SJSA1 (cell line): ENCODE measurements at regions not wholly inside any gene's neighbourhood (a gene's known extent, or its start where the extent isn't known, plus 50 kb on each side); places are given as distances from the start of the nearest gene placed in this dataset.
"Not testable (repeated sequence)": the region's sequence is repeated elsewhere in the genome, so short reads cannot be mapped to it uniquely, and the experiment has no call there.

Experiments used
- DNase-seq, 2 experiments: peaks; one replicate each; pipeline ENCODE4 v3.0.0-alpha.2; 2015 to 2020; ENCODE audit warnings: low spot score in 2 of 2, low read depth in 1 of 2
- H3K27ac ChIP-seq: fragments of 250-450 bp; sonication (Bioruptor Pico); 2 replicates; pipeline ENCODE4 v1.5.1; 2020; ENCODE audit warnings: mild to moderate bottlenecking, moderate library complexity
- H3K27me3 ChIP-seq: fragments of 250-450 bp; sonication (Bioruptor Pico); replicated peaks from 2 replicates; pipeline ENCODE4 v1.5.1; 2020; ENCODE audit warnings: mild to moderate bottlenecking, moderate library complexity
- H3K36me3 ChIP-seq: fragments of 250-450 bp; sonication (Bioruptor Pico); 2 replicates; pipeline ENCODE4 v1.5.1; 2020; ENCODE audit warnings: mild to moderate bottlenecking
- H3K4me1 ChIP-seq: fragments of 250-450 bp; sonication (Bioruptor Pico); replicated peaks from 2 replicates; pipeline ENCODE4 v1.6.1; 2021; ENCODE audit warnings: mild to moderate bottlenecking
- H3K4me3 ChIP-seq: fragments of 250-450 bp; sonication (Bioruptor Pico); 2 replicates; pipeline ENCODE4 v1.5.1; 2020; ENCODE audit warnings: mild to moderate bottlenecking
- H3K9me3 ChIP-seq: fragments of 250-450 bp; sonication (Bioruptor Pico); replicated peaks from 2 replicates; pipeline ENCODE4 v1.5.1; 2020; ENCODE audit warnings: mild to moderate bottlenecking

DNA sequence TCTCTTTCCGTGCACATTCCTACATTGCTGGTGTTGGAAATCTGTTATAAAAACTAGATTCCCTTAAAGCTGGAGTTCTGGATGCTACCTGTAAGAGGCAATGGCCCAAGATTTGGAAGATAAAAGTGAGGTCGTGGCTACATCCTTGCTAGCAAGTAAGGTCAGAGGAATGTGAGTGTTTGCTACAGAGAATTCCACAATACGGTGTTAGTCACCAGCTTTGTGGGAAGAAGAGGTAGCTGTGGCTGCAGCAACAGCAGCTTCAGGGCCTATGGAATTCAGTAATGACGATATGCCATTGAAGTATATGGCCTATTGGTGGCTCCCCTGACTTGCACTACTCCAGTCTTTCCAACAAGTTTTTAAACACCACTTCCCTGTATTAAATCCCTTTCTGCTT, 227.7 kb upstream of the TMEM260 start:
- peaks cover 15% of the 10 kb centered on the region for H3K4me1 ChIP-seq
- DNase-seq: peak; percentile 56 to 66
- H3K27me3 ChIP-seq: no peaks in the 10 kb centered on the region
- peak overlapping the region; percentile 14; the same call in 1 of the 2 replicates for H3K27ac ChIP-seq
- no peaks in the 10 kb centered on the region for H3K9me3 ChIP-seq
- H3K4me3 ChIP-seq: no peak overlapping the region
- no peaks in the 10 kb centered on the region; the same call in 1 of the 2 replicates for H3K36me3 ChIP-seq

DNA sequence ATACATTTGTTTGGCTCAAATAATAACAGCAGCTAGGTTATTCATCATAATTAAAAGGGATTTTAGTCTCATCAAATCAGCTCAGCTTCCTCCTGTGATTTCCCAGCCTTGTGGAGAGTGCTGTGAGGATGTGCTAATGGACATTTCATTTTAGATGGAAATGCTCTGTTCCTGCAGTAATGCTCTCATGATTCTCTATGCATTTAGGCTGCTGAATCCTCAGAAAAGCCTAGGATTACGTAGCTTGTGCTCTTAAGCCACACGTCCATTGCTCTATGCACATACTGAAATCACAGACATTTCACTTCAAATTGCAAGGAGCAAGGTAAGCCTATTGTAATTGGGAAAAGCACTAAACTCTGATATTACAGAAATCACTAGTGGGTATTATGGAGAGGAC, 226.6 kb upstream of the TMEM260 start:
- Histone ChIP-seq H3K9me3 (no peaks in the 10 kb centered on the region), H3K36me3 (no peaks in the 10 kb centered on the region; the same call in 1 of the 2 replicates), H3K27ac (no peak overlapping the region), H3K4me1 (peaks cover 15% of the 10 kb centered on the region), H3K27me3 (no peaks in the 10 kb centered on the region), H3K4me3 (no peak overlapping the region)
- no peak for DNase-seq

DNA sequence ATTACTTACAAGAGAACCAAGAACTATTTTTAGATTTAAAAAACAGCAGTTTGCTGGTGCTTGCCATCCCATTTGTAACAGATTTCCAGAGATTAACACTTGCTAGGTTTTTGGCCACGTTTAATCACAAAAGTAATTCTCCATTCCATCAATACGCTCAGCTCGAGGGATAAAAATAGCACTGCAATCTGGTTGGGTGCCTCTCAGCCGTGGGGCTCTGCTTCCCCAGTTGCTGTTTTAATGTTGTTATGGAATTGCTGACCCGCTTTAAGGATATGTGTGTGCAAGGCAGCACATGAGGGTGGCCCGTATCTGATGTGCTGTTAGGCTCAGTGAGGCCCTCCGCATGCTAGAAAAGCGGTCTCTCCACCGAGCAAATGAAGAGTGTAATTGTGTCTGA, 222.2 kb upstream of the TMEM260 start:
- Histone ChIP-seq H3K4me3 (no peak overlapping the region), H3K27ac (no peak overlapping the region), H3K36me3 (no peaks in the 10 kb centered on the region), H3K9me3 (no peaks in the 10 kb centered on the region), H3K27me3 (no peaks in the 10 kb centered on the region), H3K4me1 (peaks cover under 1% of the 10 kb centered on the region; the same call in 1 of the 2 replicates)
- no peak for DNase-seq

DNA sequence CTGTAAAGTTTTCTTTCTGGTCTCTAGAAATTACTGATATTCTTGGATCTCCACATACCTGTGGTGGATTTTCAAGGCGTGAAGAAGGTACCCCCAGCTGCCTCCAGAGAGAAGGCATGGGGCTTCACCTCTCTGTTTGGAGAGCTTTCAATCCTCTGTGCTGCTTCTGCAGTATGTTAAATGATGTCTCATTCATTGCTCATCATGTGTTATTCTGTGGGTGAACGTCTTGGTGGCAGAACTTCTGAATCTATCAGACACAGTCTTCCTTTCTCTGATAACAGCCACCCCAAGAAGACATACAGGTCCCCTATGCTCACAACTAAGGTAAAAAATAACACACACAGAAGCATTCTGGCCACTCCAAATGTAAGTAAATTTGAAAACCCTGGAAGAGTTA, 221.3 kb upstream of the TMEM260 start:
- H3K4me1 ChIP-seq: no peaks in the 10 kb centered on the region
- no peak for DNase-seq

DNA sequence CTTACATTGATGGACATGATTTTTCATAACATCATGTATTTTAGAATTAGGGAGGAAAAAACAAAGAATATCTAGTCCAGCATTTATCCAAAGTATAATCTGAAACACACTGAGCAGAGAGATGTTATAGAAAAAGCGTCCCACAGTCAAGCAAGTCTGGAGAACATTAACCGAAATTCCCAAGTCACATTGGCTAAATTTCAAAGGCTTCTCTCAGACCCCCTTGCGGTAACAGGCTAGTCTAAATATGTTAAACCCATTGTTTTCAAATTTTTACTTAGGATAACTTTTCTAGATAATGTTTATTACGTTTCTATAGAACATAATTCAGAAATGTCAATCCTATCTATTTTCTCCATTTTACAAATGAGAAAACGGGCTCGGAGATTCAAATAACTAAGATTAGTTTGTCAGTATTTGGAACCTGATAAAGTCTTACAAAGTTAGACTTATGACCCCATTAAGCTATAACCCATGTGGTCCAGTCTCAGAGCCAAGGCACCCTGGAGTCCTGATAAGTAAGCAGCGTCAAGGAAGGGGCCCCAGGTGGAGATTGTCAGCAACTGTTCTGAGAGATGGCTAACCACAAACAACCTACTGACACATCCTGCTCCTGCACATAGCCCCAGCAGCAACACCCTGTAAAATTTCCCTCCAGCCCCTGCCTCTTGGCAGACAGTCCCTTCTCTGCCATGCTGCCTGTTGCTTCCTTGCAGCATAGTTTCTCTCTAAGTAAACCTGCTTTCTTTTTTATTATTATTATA, 220.6 kb upstream of the TMEM260 start:
- Histone ChIP-seq H3K27ac (no peak overlapping the region), H3K36me3 (no peaks in the 10 kb centered on the region), H3K4me1 (no peaks in the 10 kb centered on the region), H3K9me3 (no peaks in the 10 kb centered on the region), H3K27me3 (no peaks in the 10 kb centered on the region), H3K4me3 (no peak overlapping the region)
- no peak for DNase-seq

More for the DNA sequence above, 221.3 kb upstream of the TMEM260 start:
- Histone ChIP-seq H3K36me3 (no peaks in the 10 kb centered on the region), H3K9me3 (no peaks in the 10 kb centered on the region), H3K27ac (no peak overlapping the region), H3K4me3 (no peak overlapping the region), H3K27me3 (no peaks in the 10 kb centered on the region)

DNA sequence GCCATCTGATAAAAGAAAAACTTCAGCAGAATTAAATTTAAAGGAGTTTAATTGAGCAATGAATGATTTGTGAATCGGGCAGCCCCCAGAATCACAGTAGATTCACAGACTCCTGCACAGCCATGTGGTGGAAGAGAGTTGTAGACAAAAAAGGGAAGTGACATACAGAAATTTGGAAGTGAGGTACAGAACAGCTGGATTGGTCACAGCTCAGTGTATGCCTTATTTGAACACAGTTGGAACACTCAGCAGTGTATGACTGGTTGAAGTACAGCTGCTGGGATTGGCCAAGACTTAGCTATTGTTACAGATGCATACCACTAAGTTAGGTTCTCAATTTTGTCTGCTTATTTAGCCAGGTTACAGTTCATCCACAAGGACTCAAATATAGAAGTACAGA, 213.9 kb upstream of the TMEM260 start:
- H3K27ac ChIP-seq, H3K9me3 ChIP-seq, H3K4me1 ChIP-seq, H3K4me3 ChIP-seq, H3K36me3 ChIP-seq, DNase-seq, H3K27me3 ChIP-seq: not testable (repeated sequence)

DNA sequence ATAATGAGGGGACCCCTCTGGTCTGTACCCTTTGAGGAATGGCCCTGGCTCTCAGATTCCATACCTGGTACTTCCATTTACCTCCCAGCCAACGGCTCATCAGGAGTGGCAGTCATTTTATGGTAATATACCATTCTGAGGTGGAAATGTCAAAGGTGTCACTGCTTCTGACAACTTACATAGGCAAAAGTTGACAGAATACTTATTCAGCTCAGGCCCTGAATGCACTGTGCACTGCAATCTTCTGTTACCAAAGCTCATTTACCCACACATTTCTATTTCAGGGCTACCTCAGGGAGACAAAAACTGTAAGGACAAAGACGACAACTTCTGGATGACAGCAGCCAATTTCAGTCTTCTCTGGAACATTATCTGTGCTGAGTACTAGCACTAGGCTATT, 212.2 kb upstream of the TMEM260 start:
- Histone ChIP-seq H3K4me3 (no peak overlapping the region), H3K27me3 (no peaks in the 10 kb centered on the region), H3K36me3 (no peaks in the 10 kb centered on the region), H3K27ac (no peak overlapping the region), H3K9me3 (no peaks in the 10 kb centered on the region), H3K4me1 (no peaks in the 10 kb centered on the region)
- DNase-seq: no peak

DNA sequence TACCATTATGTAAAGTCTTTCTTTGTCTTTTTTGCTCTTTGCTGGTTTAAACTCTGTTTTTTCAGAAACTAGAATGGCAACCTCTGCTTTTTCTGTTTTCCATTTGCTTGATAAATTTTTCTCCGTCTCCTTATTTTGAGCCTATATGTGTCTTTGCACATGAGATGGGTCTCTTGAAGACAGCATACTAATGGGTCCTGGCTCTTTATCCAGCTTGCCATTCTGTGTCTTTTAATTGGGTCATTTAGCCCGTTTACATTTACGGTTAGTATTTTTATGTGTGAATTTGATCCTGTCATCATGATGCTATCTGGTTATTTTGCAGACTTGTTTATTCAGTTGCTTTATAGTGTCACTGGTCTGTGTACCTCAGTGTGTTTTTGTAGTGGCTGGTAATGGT, 207.9 kb upstream of the TMEM260 start:
- no peaks in the 10 kb centered on the region for H3K4me1 ChIP-seq
- H3K4me3 ChIP-seq: no peak overlapping the region
- no peaks in the 10 kb centered on the region for H3K9me3 ChIP-seq
- no peak for DNase-seq
- H3K36me3 ChIP-seq: no peaks in the 10 kb centered on the region
- H3K27ac ChIP-seq: no peak overlapping the region
- no peaks in the 10 kb centered on the region for H3K27me3 ChIP-seq

DNA sequence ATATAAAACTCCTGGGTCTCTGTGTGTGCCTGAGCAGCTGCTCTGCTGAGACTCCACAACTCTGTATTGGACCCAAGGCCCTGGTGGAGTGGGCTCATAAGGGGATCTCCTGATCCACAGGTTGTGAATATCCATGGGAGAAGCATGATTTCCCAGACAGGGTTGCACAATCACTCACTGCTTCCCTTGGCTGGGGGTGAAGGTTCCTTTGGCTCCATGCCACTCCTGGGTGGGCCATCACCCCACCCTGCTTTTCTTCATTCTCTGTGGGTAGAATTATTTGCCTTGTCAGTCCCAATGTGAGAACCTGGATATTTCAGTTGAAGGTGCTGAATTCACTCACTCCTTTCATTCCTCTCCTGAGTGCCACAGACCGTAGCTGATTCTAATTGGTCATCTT, 205.2 kb upstream of the TMEM260 start:
- H3K27me3 ChIP-seq: no peaks in the 10 kb centered on the region
- no peak for DNase-seq
- no peak overlapping the region for H3K4me3 ChIP-seq
- H3K36me3 ChIP-seq: no peaks in the 10 kb centered on the region
- H3K27ac ChIP-seq: no peak overlapping the region
- no peaks in the 10 kb centered on the region for H3K9me3 ChIP-seq
- H3K4me1 ChIP-seq: peaks cover 6% of the 10 kb centered on the region; the same call in 1 of the 2 replicates

DNA sequence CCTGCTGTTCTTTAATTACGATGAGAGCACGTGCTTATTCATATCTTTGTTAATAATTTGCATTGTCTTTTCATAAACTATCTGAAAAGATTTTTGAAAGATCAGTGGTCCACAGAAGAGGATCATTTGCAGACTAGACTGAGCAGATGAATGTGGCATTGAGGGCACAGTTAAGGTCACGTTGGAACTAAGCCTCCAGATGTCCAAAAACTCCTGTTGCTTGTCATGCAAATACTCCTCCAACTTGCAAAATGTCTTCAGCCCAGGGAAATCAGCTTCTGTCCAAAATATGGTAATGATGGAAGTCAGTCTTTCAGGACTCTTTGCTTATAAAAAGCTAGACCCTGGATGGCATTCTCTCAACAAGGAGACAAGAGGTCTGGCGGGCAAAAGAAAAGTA, 201.6 kb upstream of the TMEM260 start:
- no peaks in the 10 kb centered on the region for H3K36me3 ChIP-seq
- no peak for DNase-seq
- no peaks in the 10 kb centered on the region for H3K27me3 ChIP-seq
- H3K4me1 ChIP-seq: peaks cover 6% of the 10 kb centered on the region; the same call in 1 of the 2 replicates
- no peak overlapping the region for H3K4me3 ChIP-seq
- no peak overlapping the region for H3K27ac ChIP-seq
- no peaks in the 10 kb centered on the region for H3K9me3 ChIP-seq

DNA sequence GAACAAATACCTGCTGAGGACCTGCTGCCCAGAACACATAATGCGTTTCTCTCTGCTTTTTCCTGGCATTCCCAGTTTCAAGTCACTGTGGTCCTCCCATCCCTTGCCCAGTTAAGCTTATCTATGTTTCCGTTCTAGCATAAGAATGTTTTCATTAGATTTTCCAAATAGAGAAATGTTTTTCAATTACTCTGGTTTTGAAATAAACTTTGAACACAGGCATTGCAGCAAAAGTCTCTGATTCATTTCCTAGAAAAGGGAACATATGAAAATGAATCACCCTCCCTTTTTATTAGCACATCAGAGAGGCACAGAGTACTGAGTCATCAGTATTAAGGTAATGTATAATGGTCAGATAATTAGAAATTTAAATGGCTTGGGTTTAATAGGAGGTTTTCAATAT, 201.1 kb upstream of the TMEM260 start:
- no peaks in the 10 kb centered on the region for H3K9me3 ChIP-seq
- H3K4me1 ChIP-seq: peaks cover 6% of the 10 kb centered on the region; the same call in 1 of the 2 replicates
- no peak overlapping the region for H3K4me3 ChIP-seq
- no peak overlapping the region for H3K27ac ChIP-seq
- H3K36me3 ChIP-seq: no peaks in the 10 kb centered on the region
- no peaks in the 10 kb centered on the region for H3K27me3 ChIP-seq
- DNase-seq: peak in 1 of 2 experiments; percentile 6

DNA sequence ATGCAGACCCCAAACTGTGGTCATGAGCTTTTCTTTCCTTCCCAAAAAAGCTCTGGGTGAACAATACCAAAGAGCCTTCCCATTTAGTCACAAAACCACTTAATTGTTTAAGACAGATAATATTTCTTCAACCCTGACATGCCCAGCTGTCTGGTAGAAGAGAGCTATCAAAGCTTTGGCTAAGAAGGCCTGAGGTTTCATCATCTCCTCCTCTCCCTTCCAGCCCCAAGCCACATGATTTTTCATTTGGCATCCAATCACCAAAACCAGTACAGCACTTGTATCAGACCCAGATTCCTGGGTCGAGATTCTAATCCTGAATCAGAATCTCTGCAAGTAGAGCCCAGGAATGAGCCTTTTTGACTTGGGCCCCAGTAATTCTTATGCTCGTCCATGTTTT, 199.6 kb upstream of the TMEM260 start:
- H3K4me1 ChIP-seq: peaks cover 6% of the 10 kb centered on the region; the same call in 1 of the 2 replicates
- H3K36me3 ChIP-seq: no peaks in the 10 kb centered on the region
- no peak overlapping the region for H3K4me3 ChIP-seq
- H3K27ac ChIP-seq: no peak overlapping the region
- no peaks in the 10 kb centered on the region for H3K27me3 ChIP-seq
- no peaks in the 10 kb centered on the region for H3K9me3 ChIP-seq
- DNase-seq: no peak

DNA sequence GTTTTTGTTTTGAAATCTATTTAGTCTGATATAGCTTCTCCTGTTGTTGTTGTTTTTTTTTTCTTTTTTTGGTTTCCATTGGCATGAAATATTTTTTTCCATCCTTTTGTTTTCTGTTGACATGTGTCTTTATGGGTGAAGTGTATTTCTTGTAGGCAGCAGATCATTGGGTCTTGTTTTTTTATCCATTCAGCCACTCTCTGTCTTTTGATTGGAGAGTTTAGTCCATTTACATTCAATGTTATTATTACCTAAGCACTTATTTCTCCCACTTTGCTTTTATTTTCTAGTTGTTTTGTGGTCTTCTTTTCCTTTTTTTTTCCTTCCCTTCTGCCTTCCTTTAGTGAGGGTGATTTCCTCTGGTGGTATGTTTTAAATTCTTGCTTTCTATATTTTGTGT, 193.6 kb upstream of the TMEM260 start:
- H3K27ac ChIP-seq: no peak overlapping the region
- no peaks in the 10 kb centered on the region for H3K27me3 ChIP-seq
- H3K4me3 ChIP-seq: no peak overlapping the region
- H3K9me3 ChIP-seq: no peaks in the 10 kb centered on the region
- H3K4me1 ChIP-seq: no peaks in the 10 kb centered on the region
- H3K36me3 ChIP-seq: no peaks in the 10 kb centered on the region
- no peak for DNase-seq

DNA sequence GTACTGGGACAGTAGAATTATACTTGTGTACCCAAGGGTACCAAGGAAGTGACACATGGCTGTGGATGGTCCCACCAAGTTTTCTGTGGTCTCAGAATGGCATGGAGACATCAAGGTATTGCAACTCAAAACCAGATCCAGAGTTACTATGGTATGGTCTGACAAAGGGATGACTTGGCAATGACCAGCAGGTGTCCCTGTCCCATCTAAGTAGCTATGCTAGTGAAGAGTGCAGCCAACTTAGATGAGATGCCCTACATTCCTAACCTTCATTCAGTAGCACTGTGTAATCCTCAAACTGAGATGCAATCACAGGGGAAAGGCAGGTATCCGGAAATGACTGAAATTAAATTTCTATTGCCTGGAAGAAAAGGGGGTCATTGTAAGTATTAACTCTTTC, 188.7 kb upstream of the TMEM260 start:
- Histone ChIP-seq H3K9me3 (no peaks in the 10 kb centered on the region), H3K4me1 (no peaks in the 10 kb centered on the region)

More for the DNA sequence above, 188.7 kb upstream of the TMEM260 start:
- no peak for DNase-seq
- H3K36me3 ChIP-seq: no peaks in the 10 kb centered on the region
- no peak overlapping the region for H3K4me3 ChIP-seq
- no peaks in the 10 kb centered on the region for H3K27me3 ChIP-seq
- no peak overlapping the region for H3K27ac ChIP-seq
